Osteocyte (in vitro differentiated cells): ENCODE measurements at regions not wholly inside any gene's neighbourhood (a gene's known extent, or its start where the extent isn't known, plus 50 kb on each side); places are given as distances from the start of the nearest gene placed in this dataset.

Experiments
- DNase-seq: peaks from one replicate; pipeline ENCODE4 v3.0.0; 2021; ENCODE audit warnings: mixed read lengths; ENCODE audit not compliant: unreplicated experiment; ENCODE audit errors: extremely low spot score
- H3K27ac Mint-ChIP-seq: one replicate; pipeline ENCODE4 v1.8.0; 2021; ENCODE audit warnings: mild to moderate bottlenecking, mixed read lengths; ENCODE audit not compliant: unreplicated experiment
- H3K27me3 Mint-ChIP-seq: one replicate; pipeline ENCODE4 v1.8.0; 2021; ENCODE audit warnings: mixed read lengths; ENCODE audit not compliant: unreplicated experiment
- H3K36me3 Mint-ChIP-seq: one replicate; pipeline ENCODE4 v1.8.0; 2021; ENCODE audit warnings: mixed read lengths; ENCODE audit not compliant: unreplicated experiment
- H3K4me1 Mint-ChIP-seq: one replicate; pipeline ENCODE4 v1.8.0; 2021; ENCODE audit warnings: mixed read lengths; ENCODE audit not compliant: unreplicated experiment
- H3K4me3 Mint-ChIP-seq: one replicate; pipeline ENCODE4 v1.8.0; 2021; ENCODE audit warnings: mild to moderate bottlenecking, moderate library complexity, mixed read lengths; ENCODE audit not compliant: unreplicated experiment
- H3K9me3 Mint-ChIP-seq: one replicate; pipeline ENCODE4 v1.8.0; 2021; ENCODE audit warnings: mixed read lengths; ENCODE audit not compliant: unreplicated experiment
- CTCF ChIP-seq: fragments of 200-600 bp; sonication (generic); IDR thresholded peaks from 2 replicates; pipeline ENCODE4 v1.5.0; 2021; ENCODE audit warnings: antibody characterized with exemption, mild to moderate bottlenecking, moderate library complexity

- H3K27ac Mint-ChIP-seq, result no peak overlapping the region
- TF ChIP-seq CTCF, result no peak
- no peak for DNase-seq
- H3K4me3 Mint-ChIP-seq, result no peak overlapping the region
- H3K27me3 Mint-ChIP-seq, result no peaks in the 10 kb centered on the region
- H3K4me1 Mint-ChIP-seq, result no peaks in the 10 kb centered on the region
- H3K9me3 Mint-ChIP-seq, result peaks cover 18% of the 10 kb centered on the region
- H3K36me3 Mint-ChIP-seq, result peaks cover 6% of the 10 kb centered on the region
These were observed 595.7 kb downstream of the EFNA5 start for GRCh38 chr5:107074996-107075395.

GRCh38 chr5:107072967-107073366 is 597.8 kb downstream of the EFNA5 start:
- Mint-ChIP-seq H3K4me3 (no peak overlapping the region), H3K9me3 (peaks cover 18% of the 10 kb centered on the region), H3K4me1 (no peaks in the 10 kb centered on the region), H3K27me3 (no peaks in the 10 kb centered on the region), H3K36me3 (peaks cover 6% of the 10 kb centered on the region), H3K27ac (no peak overlapping the region)
- no peak for TF ChIP-seq CTCF
- no peak for DNase-seq

GRCh38 chr5:107072440-107072839 is 598.3 kb downstream of the EFNA5 start:
- H3K4me3 Mint-ChIP-seq, result no peak overlapping the region
- no peaks in the 10 kb centered on the region for H3K27me3 Mint-ChIP-seq
- TF ChIP-seq CTCF, result no peak
- H3K36me3 Mint-ChIP-seq, result peaks cover 6% of the 10 kb centered on the region
- no peak for DNase-seq
- H3K27ac Mint-ChIP-seq, result no peak overlapping the region
- no peaks in the 10 kb centered on the region for H3K4me1 Mint-ChIP-seq
- H3K9me3 Mint-ChIP-seq, result peaks cover 18% of the 10 kb centered on the region

GRCh38 chr5:107068782-107069181 is 602.0 kb downstream of the EFNA5 start:
- H3K9me3 Mint-ChIP-seq, result peaks cover 14% of the 10 kb centered on the region
- no peak overlapping the region for H3K27ac Mint-ChIP-seq
- H3K4me1 Mint-ChIP-seq, result no peaks in the 10 kb centered on the region
- no peak for DNase-seq
- H3K36me3 Mint-ChIP-seq, result peaks cover 6% of the 10 kb centered on the region
- TF ChIP-seq CTCF, result no peak
- no peak overlapping the region for H3K4me3 Mint-ChIP-seq
- H3K27me3 Mint-ChIP-seq, result no peaks in the 10 kb centered on the region

- H3K4me3 Mint-ChIP-seq, result no peak overlapping the region
- TF ChIP-seq CTCF, result no peak
- no peaks in the 10 kb centered on the region for H3K27me3 Mint-ChIP-seq
- no peak for DNase-seq
- H3K4me1 Mint-ChIP-seq, result no peaks in the 10 kb centered on the region
- H3K36me3 Mint-ChIP-seq, result peaks cover 6% of the 10 kb centered on the region
- no peak overlapping the region for H3K27ac Mint-ChIP-seq
- peaks cover 14% of the 10 kb centered on the region for H3K9me3 Mint-ChIP-seq
These were observed 603.3 kb downstream of the EFNA5 start for GRCh38 chr5:107067395-107067794.
